HEK293T (cell line): ENCODE measurements at regions not wholly inside any gene's neighbourhood (a gene's known extent, or its start where the extent isn't known, plus 50 kb on each side); places are given as distances from the start of the nearest gene placed in this dataset.

Experiments
- CTCF ChIA-PET: fragments of 350-600 bp; formaldehyde crosslinking; extraction: SDS; loops from one replicate; lab custom pipeline; 2021; ENCODE audit warnings: antibody characterized with exemption, inconsistent platforms; lab: Yijun Ruan, JAX
- POLR2A ChIA-PET: fragments of 350-600 bp; formaldehyde crosslinking; extraction: SDS; loops from one replicate; lab custom pipeline; 2020; ENCODE audit warnings: antibody characterized with exemption, inconsistent platforms; lab: Yijun Ruan, JAX
- DNase-seq: peaks from one replicate; pipeline ENCODE4 v3.0.0; 2012; ENCODE audit warnings: mixed read lengths; ENCODE audit errors: extremely low spot score
- ARNT ChIP-seq: fragments of 450-650 bp; IDR thresholded peaks from 2 replicates; pipeline ENCODE4 v1.6.1; 2017; ENCODE audit warnings: mild to moderate bottlenecking
- BHLHE40 ChIP-seq: fragments of 450-650 bp; IDR thresholded peaks from 2 replicates; pipeline ENCODE4 v1.6.1; 2016; ENCODE audit warnings: mild to moderate bottlenecking, moderate library complexity, borderline replicate concordance
- CTBP1 ChIP-seq: fragments of 450-650 bp; IDR thresholded peaks from 2 replicates; pipeline ENCODE4 v1.6.1; 2016; ENCODE audit warnings: borderline replicate concordance
- ELF4 ChIP-seq: fragments of 450-650 bp; IDR thresholded peaks from 2 replicates; pipeline ENCODE4 v1.6.1; 2017; ENCODE audit warnings: antibody characterized with exemption
- FOXA1 ChIP-seq: fragments of 450-650 bp; IDR thresholded peaks from 2 replicates; pipeline ENCODE4 v1.6.1; 2016; ENCODE audit warnings: mild to moderate bottlenecking
- FOXK2 ChIP-seq: fragments of 450-650 bp; IDR thresholded peaks from 2 replicates; pipeline ENCODE4 v1.6.1; 2016; ENCODE audit warnings: mild to moderate bottlenecking
- FOXM1 ChIP-seq: fragments of 450-650 bp; IDR thresholded peaks from 2 replicates; pipeline ENCODE4 v1.6.1; 2017; ENCODE audit warnings: mild to moderate bottlenecking, borderline replicate concordance
- HDGF ChIP-seq: fragments of 450-650 bp; IDR thresholded peaks from 2 replicates; pipeline ENCODE4 v1.6.1; 2017; ENCODE audit warnings: antibody characterized with exemption, borderline replicate concordance
- L3MBTL2 ChIP-seq: fragments of 450-650 bp; conservative IDR thresholded peaks from 2 replicates; pipeline ENCODE4 v1.6.1; 2016; ENCODE audit warnings: mild to moderate bottlenecking
- LEF1 ChIP-seq: fragments of 450-650 bp; IDR thresholded peaks from 2 replicates; pipeline ENCODE4 v1.6.1; 2017; ENCODE audit warnings: mild to moderate bottlenecking, borderline replicate concordance
- NFRKB ChIP-seq: fragments of 450-650 bp; IDR thresholded peaks from 2 replicates; pipeline ENCODE4 v1.6.1; 2016; ENCODE audit warnings: mild to moderate bottlenecking, moderate library complexity
- PKNOX1 ChIP-seq: fragments of 450-650 bp; IDR thresholded peaks from 2 replicates; pipeline ENCODE4 v1.6.1; 2016
- SP1 ChIP-seq: fragments of 450-650 bp; IDR thresholded peaks from 2 replicates; pipeline ENCODE4 v1.6.1; 2017
- SUZ12 ChIP-seq: fragments of 450-650 bp; IDR thresholded peaks from 2 replicates; pipeline ENCODE4 v1.6.1; 2016; ENCODE audit warnings: mild to moderate bottlenecking
- TARDBP ChIP-seq: fragments of 450-650 bp; IDR thresholded peaks from 2 replicates; pipeline ENCODE4 v1.6.1; 2016
- ZNF384 ChIP-seq: fragments of 450-650 bp; IDR thresholded peaks from 2 replicates; pipeline ENCODE4 v1.6.1; 2016

GRCh38 chr3:81033185-81033584, 728.3 kb downstream of the GBE1 start:
- CTCF ChIA-PET, result no interaction called here
- no peak for DNase-seq
- TF ChIP-seq SUZ12, result no peak
- POLR2A ChIA-PET, result no interaction called here

GRCh38 chr3:81029861-81030260, 731.6 kb downstream of the GBE1 start:
- CTCF ChIA-PET, result no interaction called here
- no peak for TF ChIP-seq TARDBP
- no peak for TF ChIP-seq FOXM1
- no peak for TF ChIP-seq BHLHE40
- no peak for TF ChIP-seq ZNF384
- no peak for TF ChIP-seq PKNOX1
- no peak for TF ChIP-seq FOXA1
- no peak for TF ChIP-seq ELF4
- POLR2A ChIA-PET, result no interaction called here
- no peak for DNase-seq

- DNase-seq, result no peak
- CTCF ChIA-PET, result no interaction called here
- no peak for TF ChIP-seq ELF4
- no peak for TF ChIP-seq ARNT
- no peak for TF ChIP-seq FOXA1
- no peak for TF ChIP-seq TARDBP
- no peak for TF ChIP-seq BHLHE40
- TF ChIP-seq SUZ12, result no peak
- no peak for TF ChIP-seq HDGF
- TF ChIP-seq CTBP1, result no peak
- TF ChIP-seq LEF1, result no peak
- no peak for TF ChIP-seq PKNOX1
- POLR2A ChIA-PET, result no interaction called here
Observed at GRCh38 chr3:81027344-81027743, 734.1 kb downstream of the GBE1 start.

GRCh38 chr3:81024560-81024959, 736.9 kb downstream of the GBE1 start:
- POLR2A ChIA-PET, result no interaction called here
- TF ChIP-seq FOXM1 (no peak), HDGF (no peak), ELF4 (no peak), FOXA1 (no peak), ZNF384 (no peak), PKNOX1 (no peak), SP1 (no peak)
- DNase-seq, result no peak
- CTCF ChIA-PET, result no interaction called here

- TF ChIP-seq ZNF384 (no peak), ARNT (no peak), HDGF (no peak), PKNOX1 (no peak), CTBP1 (no peak), ELF4 (no peak), L3MBTL2 (no peak), SUZ12 (no peak)
- POLR2A ChIA-PET, result no interaction called here
- no peak for DNase-seq
- CTCF ChIA-PET, result no interaction called here
Observed at GRCh38 chr3:81022339-81022738, 739.1 kb downstream of the GBE1 start.

- TF ChIP-seq SUZ12, result no peak
- no peak for TF ChIP-seq NFRKB
- TF ChIP-seq CTBP1, result no peak
- no peak for TF ChIP-seq FOXK2
- no peak for TF ChIP-seq ELF4
- TF ChIP-seq FOXA1, result no peak
- TF ChIP-seq BHLHE40, result no peak
- no peak for TF ChIP-seq ZNF384
- no peak for TF ChIP-seq SP1
- no peak for TF ChIP-seq PKNOX1
- no peak for TF ChIP-seq L3MBTL2
- TF ChIP-seq LEF1, result no peak
- TF ChIP-seq HDGF, result no peak
- no peak for TF ChIP-seq ARNT
- no peak for TF ChIP-seq TARDBP
- TF ChIP-seq FOXM1, result no peak
- POLR2A ChIA-PET, result no interaction called here
- no peak for DNase-seq
- CTCF ChIA-PET, result no interaction called here
Observed at GRCh38 chr3:81013360-81013759, 748.1 kb downstream of the GBE1 start.
